NCI-H1930 (cell line): ENCODE measurements at regions not wholly inside any gene's neighbourhood (a gene's known extent, or its start where the extent isn't known, plus 50 kb on each side); places are given as distances from the start of the nearest gene placed in this dataset.
"Not testable (repeated sequence)": the region's sequence is repeated elsewhere in the genome, so short reads cannot be mapped to it uniquely, and the experiment has no call there.

Source experiments
- DNase-seq, 2 experiments: peaks; one replicate each; lab custom pipeline; 2025; lab: John Stamatoyannopoulos, UW

GRCh38 chr1:199929556-199929955 lies 98.0 kb upstream of the NR5A2 start:
- DNase-seq, result no peak

- not testable (repeated sequence) for DNase-seq
These were observed 97.4 kb upstream of the NR5A2 start for GRCh38 chr1:199930067-199930466.

GRCh38 chr1:199931666-199932377 lies 95.7 kb upstream of the NR5A2 start:
- DNase-seq, result no peak

DNA sequence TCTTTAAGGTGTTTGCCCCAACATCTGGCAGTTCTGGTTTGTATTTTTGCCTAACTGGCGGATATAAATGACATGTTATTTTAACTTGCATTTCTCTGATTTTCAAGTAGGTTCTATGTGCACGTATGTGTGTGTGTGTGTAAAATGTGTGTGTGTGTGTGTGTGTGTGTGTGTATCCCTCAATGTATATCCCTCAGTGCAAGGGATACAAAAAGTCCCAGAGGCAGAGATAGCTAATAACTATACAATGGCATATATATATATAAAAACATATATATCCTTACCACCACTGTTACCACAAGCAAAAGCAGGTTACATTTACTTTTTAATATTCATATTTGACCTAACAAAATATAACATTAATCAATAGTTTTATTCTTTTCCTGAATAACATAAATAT lies 95.0 kb upstream of the NR5A2 start:
- no peak for DNase-seq

DNA sequence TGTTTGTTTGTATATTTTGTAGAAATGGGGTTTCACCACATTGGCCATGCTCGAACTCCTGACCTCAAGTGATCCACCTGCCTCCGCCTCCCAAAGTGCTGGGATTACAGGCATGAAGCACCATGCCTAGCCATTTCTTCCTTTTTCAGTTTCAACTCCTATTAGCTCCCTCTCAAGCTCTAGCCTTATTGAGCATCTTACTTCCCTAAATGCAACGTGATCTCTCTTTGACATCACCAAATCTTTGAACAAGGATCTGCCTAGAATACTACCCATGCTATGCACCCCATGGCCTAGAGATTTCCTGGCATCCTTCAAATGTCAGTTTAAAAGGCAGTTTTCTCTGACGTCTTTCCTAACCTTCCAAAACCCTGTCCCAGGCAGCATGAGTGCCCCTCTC lies 91.1 kb upstream of the NR5A2 start:
- DNase-seq, result no peak

GRCh38 chr1:199937161-199937560 lies 90.3 kb upstream of the NR5A2 start:
- no peak for DNase-seq

DNA sequence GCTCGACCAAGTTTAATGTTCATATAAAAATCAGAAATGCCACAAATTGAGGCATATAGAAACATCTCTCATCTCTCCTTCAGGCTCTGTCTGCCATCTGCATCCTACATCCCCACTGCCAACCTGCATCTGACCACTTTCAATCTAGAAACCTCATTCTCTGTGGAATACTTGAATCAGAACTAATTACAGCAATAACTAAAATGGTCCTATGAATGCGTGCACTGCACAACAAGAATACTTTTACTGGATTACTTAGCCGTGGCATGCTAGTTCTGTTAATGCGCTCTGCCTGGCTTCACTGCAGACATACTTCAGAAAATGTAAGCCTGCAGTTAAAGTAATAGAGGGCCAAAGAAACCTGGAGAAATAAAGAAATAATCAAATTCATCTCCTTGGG lies 89.8 kb upstream of the NR5A2 start:
- no peak for DNase-seq

DNA sequence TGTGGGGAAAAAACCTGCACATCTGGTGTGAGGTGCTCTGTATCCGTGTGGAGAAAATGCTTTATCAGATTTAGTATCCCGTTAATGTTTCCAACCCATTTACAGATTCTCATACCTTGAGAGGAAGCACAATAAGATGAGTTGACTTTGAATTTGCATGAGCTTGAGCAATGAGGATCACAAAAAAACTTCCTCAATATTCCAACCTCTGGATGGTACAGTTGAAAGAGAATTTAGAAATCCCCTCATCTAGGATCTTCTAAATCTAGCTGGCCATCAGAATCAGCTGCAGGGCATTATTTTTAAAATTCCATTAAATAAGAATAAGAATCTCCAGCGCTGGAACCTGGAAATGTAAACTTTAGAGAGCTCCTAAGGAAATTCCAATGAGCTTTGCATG lies 82.5 kb upstream of the NR5A2 start:
- DNase-seq, result no peak

- no peak for DNase-seq
These were observed 81.9 kb upstream of the NR5A2 start for GRCh38 chr1:199945591-199945990.

DNA sequence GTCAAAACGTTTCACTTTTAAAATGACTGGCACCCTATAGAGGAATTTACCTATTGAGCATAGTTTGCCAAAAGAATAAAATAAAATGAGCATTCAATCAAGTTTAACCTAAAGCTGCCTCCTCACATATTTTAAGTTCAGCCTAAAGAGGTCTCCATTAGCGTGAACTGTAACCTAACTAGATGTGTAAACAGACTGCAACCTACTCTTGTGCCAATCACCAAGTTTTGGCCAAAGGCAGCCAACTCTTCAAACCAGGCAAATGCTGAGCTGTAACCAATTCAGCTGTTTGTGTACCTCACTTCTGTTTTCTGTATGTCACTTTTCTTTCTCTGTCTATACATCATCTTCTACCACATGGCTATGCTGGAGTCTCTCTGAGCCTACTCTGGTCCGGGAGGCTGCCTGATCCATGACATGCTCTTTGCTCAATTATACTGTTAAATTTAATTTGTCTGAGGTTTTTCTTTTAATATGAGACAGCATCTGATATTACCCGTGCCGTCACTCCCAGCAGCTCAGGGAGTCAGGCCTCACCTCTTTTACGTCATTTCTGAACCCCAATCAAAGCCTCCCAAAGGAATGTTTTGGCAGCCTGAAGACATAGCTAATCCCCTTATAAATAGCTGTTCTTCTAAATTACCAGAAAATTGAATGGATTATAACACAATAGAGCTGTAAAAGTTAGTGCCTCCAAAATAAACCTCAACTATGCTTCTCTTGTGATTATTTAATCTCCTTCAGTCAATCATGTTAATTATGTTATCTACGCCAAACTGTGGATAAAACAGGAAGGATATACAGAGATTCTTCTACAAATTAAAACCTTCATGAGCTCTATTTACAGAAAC lies 81.0 kb upstream of the NR5A2 start:
- no peak for DNase-seq

DNA sequence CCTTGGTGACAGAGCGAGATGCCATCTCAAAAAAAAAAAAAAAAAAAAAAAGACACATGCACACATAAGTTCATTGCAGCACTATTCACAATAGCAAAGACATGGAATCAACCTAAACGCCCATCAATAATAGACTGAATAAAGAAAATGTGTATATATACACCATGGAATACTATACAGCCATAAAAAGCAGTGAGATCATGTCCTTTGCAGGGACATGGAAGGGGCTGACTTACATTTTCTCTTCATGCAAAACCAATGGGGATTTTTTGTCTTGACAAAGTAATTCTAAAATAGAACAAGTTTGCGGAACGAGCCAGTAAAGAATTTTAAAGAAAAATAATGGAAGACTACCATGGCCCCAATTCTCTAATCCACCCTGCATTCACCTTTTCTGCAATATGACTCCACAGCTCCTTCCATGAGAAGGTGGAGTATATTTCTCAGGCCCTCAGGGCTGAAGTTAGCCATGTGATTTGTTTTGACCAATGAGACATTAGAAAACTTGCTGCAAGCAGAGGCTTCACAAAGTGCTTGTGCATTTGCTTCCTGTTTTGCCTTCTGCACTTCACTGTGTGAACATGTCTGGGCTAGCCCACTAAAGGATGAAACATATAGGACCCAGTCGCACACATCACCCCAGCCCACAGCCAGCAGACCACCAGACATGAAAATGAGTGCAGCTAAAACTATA lies 78.8 kb upstream of the NR5A2 start:
- DNase-seq, result no peak

DNA sequence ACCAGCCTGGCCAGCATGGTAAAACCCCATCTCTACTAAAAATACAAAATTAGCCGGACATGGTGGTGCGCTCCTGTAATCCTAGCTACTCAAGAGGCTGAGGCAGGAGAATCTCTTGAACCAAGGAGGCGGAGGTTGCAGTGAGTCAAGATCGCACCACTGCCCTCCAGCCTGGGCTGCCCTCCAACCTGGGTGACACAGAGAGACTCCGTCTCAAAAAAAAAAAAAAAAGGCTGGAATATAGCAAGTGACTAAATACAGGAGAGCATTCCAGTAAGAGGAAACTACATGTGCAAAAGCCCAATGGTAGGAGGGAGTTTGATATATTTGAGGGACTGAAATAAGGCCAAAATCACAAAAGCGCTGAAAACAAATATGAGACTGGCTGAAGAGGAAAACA lies 76.5 kb upstream of the NR5A2 start:
- DNase-seq, result not testable (repeated sequence)

- no peak for DNase-seq
These were observed 73.9 kb upstream of the NR5A2 start for GRCh38 chr1:199953651-199954050.

- no peak for DNase-seq
These were observed 72.8 kb upstream of the NR5A2 start for GRCh38 chr1:199954699-199955098.

DNA sequence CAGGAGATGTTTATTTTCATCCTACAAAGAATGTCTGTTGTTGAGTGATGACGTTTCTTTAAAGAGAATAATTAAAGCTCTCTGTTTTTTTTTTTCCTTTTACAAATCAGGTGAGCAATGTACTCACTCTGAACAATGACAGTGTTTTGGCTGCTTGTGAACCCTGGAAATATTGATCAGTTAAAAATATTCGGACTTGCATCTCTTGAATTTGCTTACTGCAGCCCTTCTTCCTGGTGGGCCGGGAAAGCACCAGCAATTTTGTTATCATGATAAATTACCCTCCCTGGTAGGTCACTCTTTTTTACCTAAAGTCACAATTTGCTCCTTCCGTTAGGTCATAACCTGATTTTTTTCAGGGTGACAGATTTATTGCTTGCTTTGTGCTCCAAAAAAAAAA lies 72.3 kb upstream of the NR5A2 start:
- DNase-seq, result no peak

DNA sequence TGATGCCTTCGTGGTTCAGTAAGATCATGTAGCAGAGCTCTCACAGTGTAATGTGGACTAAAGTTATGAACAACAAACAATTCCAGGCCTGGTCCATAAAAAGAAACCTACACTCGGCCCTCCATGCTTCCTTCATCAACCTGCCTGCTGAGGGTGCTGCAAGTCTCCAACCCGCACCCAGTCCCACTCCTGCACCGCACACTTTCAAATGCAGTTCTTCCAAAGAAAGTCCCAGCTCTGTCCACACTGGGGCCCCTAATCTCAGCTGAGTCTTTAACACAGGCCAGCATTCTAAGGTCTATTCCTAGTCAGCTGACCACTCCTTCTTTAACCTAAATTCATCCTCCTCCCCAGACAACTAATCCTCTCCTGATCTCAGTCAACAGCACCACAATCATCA lies 71.5 kb upstream of the NR5A2 start:
- no peak for DNase-seq

DNA sequence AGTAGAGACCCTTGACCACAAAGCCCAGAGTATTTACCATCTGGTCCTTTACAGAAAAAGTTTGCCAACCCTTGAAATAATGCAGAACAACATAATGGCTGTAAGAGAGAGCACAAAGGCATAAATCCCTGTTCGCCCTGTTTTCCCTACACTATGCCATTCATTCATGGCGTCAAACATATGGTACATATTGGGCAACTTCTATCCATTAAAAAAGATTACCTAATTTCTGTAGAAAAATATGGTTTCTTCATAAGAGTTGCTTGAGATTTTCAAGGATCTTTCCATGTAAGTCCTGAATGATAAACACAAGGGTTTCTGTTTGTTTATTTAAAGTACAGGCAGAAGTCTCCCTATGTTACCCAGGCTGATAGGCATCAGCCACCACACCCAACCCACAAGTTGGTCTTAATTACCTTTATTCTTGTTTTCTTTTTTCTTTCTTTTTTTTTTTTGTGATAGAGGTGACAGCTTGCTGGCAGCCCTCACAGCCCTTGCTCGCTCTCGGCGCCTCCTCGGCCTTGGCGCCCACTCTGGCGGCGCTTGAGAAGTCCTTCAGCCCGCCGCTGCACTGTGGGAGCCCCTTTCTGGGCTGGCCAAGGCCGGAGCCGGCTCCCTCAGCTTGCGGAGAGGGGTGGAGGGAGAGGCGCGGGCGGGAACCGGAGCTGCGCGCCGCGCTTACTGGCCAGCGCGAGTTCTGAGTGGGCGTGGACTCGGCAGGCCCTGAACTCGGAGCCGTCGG lies 68.3 kb upstream of the NR5A2 start:
- DNase-seq, result no peak

DNA sequence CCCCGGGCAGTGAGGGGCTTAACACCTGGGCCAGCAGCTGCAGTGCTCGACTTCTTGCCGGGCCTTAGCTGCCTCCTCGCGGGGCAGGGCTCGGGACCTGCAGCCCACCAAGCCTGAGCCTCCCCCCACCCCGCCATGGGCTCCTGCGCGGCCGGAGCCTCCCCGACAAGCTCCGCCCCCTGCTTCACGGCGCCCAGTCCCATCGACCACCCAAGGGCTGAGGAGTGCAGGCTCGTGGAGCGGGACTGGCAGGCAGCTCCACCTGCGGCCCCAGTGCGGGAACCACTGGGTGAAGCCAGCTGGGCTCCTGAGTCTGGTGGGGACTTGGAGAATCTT lies 67.8 kb upstream of the NR5A2 start:
- no peak for DNase-seq

DNA sequence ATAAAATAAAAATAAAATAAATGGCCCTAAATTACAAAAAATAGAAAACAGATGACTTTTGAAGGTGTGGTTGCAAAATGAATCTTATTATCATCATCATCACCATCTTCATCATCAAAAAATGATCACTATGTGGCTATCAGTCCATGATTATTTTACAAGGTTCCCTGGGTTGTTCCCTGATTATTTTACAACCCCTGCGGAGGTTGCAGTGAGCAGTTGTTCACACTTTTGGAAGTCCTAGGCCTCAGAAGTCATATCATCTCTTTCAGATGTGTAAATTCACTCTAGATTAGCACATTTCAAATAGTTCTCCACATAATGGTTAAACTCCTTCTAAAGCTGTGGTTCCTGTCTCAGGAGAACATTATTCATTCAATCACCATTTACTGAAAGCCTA lies 57.4 kb upstream of the NR5A2 start:
- DNase-seq, result no peak

GRCh38 chr1:199976496-199977144 lies 50.9 kb upstream of the NR5A2 start:
- DNase-seq, result no peak
